ENCODE measurements at regions not wholly inside any gene's neighbourhood (a gene's known extent, or its start where the extent isn't known, plus 50 kb on each side); places are given as distances from the start of the nearest gene placed in this dataset.

DNA sequence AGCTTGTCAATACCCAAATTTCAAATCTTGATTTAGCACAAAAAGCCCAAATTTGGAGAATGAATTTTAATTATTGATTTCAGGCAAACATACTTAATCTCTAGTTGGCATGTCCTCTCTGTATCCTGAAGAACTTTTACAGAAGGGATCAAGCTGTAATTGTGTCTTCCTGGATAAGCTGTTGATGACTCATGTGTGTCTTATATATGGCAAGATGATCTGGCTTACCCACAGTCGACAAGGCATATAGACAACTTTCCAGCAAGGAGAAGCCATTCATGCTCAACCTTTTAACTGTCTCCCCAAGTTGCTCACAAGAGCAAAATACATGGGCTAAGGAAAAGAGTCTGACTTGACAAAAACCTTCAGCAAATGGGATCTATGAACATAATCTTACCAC is 112.5 kb upstream of the SLCO6A1 start:
- TF ChIP-seq, protein P1, sequence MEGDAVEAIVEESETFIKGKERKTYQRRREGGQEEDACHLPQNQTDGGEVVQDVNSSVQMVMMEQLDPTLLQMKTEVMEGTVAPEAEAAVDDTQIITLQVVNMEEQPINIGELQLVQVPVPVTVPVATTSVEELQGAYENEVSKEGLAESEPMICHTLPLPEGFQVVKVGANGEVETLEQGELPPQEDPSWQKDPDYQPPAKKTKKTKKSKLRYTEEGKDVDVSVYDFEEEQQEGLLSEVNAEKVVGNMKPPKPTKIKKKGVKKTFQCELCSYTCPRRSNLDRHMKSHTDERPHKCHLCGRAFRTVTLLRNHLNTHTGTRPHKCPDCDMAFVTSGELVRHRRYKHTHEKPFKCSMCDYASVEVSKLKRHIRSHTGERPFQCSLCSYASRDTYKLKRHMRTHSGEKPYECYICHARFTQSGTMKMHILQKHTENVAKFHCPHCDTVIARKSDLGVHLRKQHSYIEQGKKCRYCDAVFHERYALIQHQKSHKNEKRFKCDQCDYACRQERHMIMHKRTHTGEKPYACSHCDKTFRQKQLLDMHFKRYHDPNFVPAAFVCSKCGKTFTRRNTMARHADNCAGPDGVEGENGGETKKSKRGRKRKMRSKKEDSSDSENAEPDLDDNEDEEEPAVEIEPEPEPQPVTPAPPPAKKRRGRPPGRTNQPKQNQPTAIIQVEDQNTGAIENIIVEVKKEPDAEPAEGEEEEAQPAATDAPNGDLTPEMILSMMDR (conservative IDR thresholded peaks at IDR 0.05; ENCODE audit: low read depth, low read length) = no peak
- TF ChIP-seq EZH2 (IDR thresholded peaks at IDR 0.05; ENCODE audit: borderline replicate concordance, low read depth, low read length, poor library complexity, severe bottlenecking) = no peak

All from A673 (cell line).